ENCODE measurements at regions not wholly inside any gene's neighbourhood (a gene's known extent, or its start where the extent isn't known, plus 50 kb on each side); places are given as distances from the start of the nearest gene placed in this dataset.

DNA sequence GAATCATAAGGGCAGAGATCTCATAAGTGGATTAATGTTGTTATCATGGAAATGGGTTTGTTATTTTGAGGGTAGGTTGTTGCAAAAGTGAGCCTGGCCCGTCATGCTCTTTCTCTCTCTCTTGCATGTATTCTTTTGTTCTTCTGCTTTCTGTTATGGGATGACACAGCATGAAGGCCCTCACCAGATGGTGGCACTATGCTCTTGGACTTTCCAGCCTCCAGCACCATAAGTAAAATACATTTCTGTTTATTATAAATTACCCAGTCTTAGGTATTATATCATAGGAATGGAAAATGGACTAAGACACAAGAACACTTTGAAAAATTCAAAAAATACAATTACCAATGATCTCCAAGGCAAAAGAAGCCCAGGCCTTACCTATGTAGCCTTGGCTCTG is 676.1 kb downstream of the PTPRU start:
- no peak for TF ChIP-seq TAF1 (IDR thresholded peaks at IDR 0.05; ENCODE audit: borderline replicate concordance, insufficient read depth, low read length)
- no peak for TF ChIP-seq POLR2AphosphoS5 (IDR thresholded peaks at IDR 0.05; ENCODE audit: low read depth, low read length)
- TF ChIP-seq, protein P1, sequence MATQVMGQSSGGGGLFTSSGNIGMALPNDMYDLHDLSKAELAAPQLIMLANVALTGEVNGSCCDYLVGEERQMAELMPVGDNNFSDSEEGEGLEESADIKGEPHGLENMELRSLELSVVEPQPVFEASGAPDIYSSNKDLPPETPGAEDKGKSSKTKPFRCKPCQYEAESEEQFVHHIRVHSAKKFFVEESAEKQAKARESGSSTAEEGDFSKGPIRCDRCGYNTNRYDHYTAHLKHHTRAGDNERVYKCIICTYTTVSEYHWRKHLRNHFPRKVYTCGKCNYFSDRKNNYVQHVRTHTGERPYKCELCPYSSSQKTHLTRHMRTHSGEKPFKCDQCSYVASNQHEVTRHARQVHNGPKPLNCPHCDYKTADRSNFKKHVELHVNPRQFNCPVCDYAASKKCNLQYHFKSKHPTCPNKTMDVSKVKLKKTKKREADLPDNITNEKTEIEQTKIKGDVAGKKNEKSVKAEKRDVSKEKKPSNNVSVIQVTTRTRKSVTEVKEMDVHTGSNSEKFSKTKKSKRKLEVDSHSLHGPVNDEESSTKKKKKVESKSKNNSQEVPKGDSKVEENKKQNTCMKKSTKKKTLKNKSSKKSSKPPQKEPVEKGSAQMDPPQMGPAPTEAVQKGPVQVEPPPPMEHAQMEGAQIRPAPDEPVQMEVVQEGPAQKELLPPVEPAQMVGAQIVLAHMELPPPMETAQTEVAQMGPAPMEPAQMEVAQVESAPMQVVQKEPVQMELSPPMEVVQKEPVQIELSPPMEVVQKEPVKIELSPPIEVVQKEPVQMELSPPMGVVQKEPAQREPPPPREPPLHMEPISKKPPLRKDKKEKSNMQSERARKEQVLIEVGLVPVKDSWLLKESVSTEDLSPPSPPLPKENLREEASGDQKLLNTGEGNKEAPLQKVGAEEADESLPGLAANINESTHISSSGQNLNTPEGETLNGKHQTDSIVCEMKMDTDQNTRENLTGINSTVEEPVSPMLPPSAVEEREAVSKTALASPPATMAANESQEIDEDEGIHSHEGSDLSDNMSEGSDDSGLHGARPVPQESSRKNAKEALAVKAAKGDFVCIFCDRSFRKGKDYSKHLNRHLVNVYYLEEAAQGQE (IDR thresholded peaks at IDR 0.05; ENCODE audit: insufficient read depth in 1 of 2, low read depth in 2 of 2, low read length in 2 of 2): no peak
- no peak for TF ChIP-seq SIN3A (IDR thresholded peaks at IDR 0.05; ENCODE audit: borderline replicate concordance, insufficient read depth, low read length)

All from PFSK-1 (cell line).